MM.1S (cell line): ENCODE measurements at regions not wholly inside any gene's neighbourhood (a gene's known extent, or its start where the extent isn't known, plus 50 kb on each side); places are given as distances from the start of the nearest gene placed in this dataset.

Experiments
- DNase-seq: peaks from one replicate; pipeline ENCODE4 v3.0.0-alpha.2; 2015
- H2AFZ ChIP-seq: fragments of 300-600 bp; sonication (generic); 2 replicates; pipeline ENCODE4 v1.6.0; 2016; ENCODE audit warnings: antibody characterized with exemption, low read length
- H3F3A ChIP-seq: fragments of 300-600 bp; sonication (generic); 2 replicates; pipeline ENCODE4 v1.6.1; 2016; ENCODE audit warnings: mild to moderate bottlenecking, antibody characterized with exemption, low read length, moderate library complexity, mixed read lengths; ENCODE audit not compliant: insufficient read depth
- H3K27ac ChIP-seq: fragments of 300-600 bp; sonication (generic); 2 replicates; pipeline ENCODE4 v1.5.1; 2016; ENCODE audit warnings: mild to moderate bottlenecking, low read length
- H3K27me3 ChIP-seq: fragments of 300-600 bp; sonication (generic); replicated peaks from 2 replicates; pipeline ENCODE4 v1.6.0; 2016; ENCODE audit warnings: low read length; ENCODE audit not compliant: insufficient read depth
- H3K36me3 ChIP-seq: fragments of 300-600 bp; sonication (generic); replicated peaks from 2 replicates; pipeline ENCODE4 v1.6.1; 2016; ENCODE audit warnings: mild to moderate bottlenecking, low read length, mixed read lengths; ENCODE audit not compliant: insufficient read depth
- H3K4me1 ChIP-seq: fragments of 300-600 bp; sonication (generic); 2 replicates; pipeline ENCODE4 v1.6.1; 2016; ENCODE audit warnings: low read length, mixed read lengths
- H3K4me2 ChIP-seq: fragments of 300-600 bp; sonication (generic); 2 replicates; pipeline ENCODE4 v1.6.0; 2016; ENCODE audit warnings: low read depth, low read length
- H3K4me3 ChIP-seq: fragments of 300-600 bp; sonication (generic); 2 replicates; pipeline ENCODE4 v1.5.1; 2016; ENCODE audit warnings: low read length, mixed read lengths
- H3K79me2 ChIP-seq: fragments of 300-600 bp; sonication (generic); 2 replicates; pipeline ENCODE4 v1.6.1; 2016; ENCODE audit warnings: mixed run types, low read length, mixed read lengths
- H3K9ac ChIP-seq: fragments of 300-600 bp; sonication (generic); 2 replicates; pipeline ENCODE4 v1.6.1; 2016; ENCODE audit warnings: low read length, mixed read lengths
- H3K9me2 ChIP-seq: fragments of 300-600 bp; sonication (generic); replicated peaks from 2 replicates; pipeline ENCODE4 v1.6.1; 2016; ENCODE audit warnings: mild to moderate bottlenecking, low read length, mixed read lengths; ENCODE audit not compliant: insufficient read depth
- H3K9me3 ChIP-seq: fragments of 300-600 bp; sonication (generic); replicated peaks from 2 replicates; pipeline ENCODE4 v1.6.1; 2016; ENCODE audit warnings: mild to moderate bottlenecking, low read length, mixed read lengths; ENCODE audit not compliant: insufficient read depth
- H4K20me1 ChIP-seq: fragments of 300-600 bp; sonication (generic); 2 replicates; pipeline ENCODE4 v1.6.1; 2016; ENCODE audit warnings: mild to moderate bottlenecking, low read length, moderate library complexity, mixed read lengths; ENCODE audit not compliant: insufficient read depth
- EZH2 ChIP-seq: fragments of 300-600 bp; sonication (generic); optimal IDR thresholded peaks from 2 replicates; pipeline ENCODE3; 2017; ENCODE audit warnings: low read depth, mild to moderate bottlenecking, antibody characterized with exemption, low read length, mixed read lengths
- EZH2phosphoT487 ChIP-seq: fragments of 300-600 bp; sonication (generic); IDR thresholded peaks from 2 replicates; pipeline ENCODE4 v1.6.1; 2018; ENCODE audit warnings: antibody characterized with exemption, low read length
- TF ChIP-seq, protein P1 (sequence below): fragments of 300-600 bp; sonication (generic); IDR thresholded peaks from 2 replicates; pipeline ENCODE4 v1.5.1; 2016; ENCODE audit warnings: antibody characterized with exemption, low read length, mixed read lengths

- no peak for DNase-seq
- H3K79me2 ChIP-seq = no peaks in the 10 kb centered on the region
Observed at GRCh38 chr13:97570442-97570841, 136.5 kb downstream of the RAP2A start.

GRCh38 chr13:97573011-97573410 is 139.0 kb downstream of the RAP2A start:
- TF ChIP-seq, protein P1, sequence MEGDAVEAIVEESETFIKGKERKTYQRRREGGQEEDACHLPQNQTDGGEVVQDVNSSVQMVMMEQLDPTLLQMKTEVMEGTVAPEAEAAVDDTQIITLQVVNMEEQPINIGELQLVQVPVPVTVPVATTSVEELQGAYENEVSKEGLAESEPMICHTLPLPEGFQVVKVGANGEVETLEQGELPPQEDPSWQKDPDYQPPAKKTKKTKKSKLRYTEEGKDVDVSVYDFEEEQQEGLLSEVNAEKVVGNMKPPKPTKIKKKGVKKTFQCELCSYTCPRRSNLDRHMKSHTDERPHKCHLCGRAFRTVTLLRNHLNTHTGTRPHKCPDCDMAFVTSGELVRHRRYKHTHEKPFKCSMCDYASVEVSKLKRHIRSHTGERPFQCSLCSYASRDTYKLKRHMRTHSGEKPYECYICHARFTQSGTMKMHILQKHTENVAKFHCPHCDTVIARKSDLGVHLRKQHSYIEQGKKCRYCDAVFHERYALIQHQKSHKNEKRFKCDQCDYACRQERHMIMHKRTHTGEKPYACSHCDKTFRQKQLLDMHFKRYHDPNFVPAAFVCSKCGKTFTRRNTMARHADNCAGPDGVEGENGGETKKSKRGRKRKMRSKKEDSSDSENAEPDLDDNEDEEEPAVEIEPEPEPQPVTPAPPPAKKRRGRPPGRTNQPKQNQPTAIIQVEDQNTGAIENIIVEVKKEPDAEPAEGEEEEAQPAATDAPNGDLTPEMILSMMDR = no peak
- TF ChIP-seq EZH2 (no peak), EZH2phosphoT487 (no peak)
- Histone ChIP-seq H3K36me3 (no peaks in the 10 kb centered on the region), H4K20me1 (no peaks in the 10 kb centered on the region), H3K9me2 (no peaks in the 10 kb centered on the region), H3K79me2 (no peaks in the 10 kb centered on the region), H3K9ac (no peak overlapping the region), H3F3A (no peaks in the 10 kb centered on the region), H3K9me3 (no peaks in the 10 kb centered on the region), H3K4me2 (no peak overlapping the region), H3K27ac (no peak overlapping the region), H3K4me1 (no peaks in the 10 kb centered on the region), H3K27me3 (no peaks in the 10 kb centered on the region), H3K4me3 (no peak overlapping the region), H2AFZ (no peak overlapping the region)
- no peak for DNase-seq

More at GRCh38 chr13:97570442-97570841, 136.5 kb downstream of the RAP2A start:
- H3K27ac ChIP-seq = no peak overlapping the region
- no peaks in the 10 kb centered on the region for H3K4me1 ChIP-seq
- H3K4me3 ChIP-seq = no peak overlapping the region
- H4K20me1 ChIP-seq = no peaks in the 10 kb centered on the region
- no peak overlapping the region for H2AFZ ChIP-seq
- no peaks in the 10 kb centered on the region for H3K9me3 ChIP-seq
- no peaks in the 10 kb centered on the region for H3F3A ChIP-seq
- no peaks in the 10 kb centered on the region for H3K36me3 ChIP-seq
- H3K27me3 ChIP-seq = no peaks in the 10 kb centered on the region
- no peak overlapping the region for H3K4me2 ChIP-seq
- H3K9ac ChIP-seq = no peak overlapping the region
- H3K9me2 ChIP-seq = no peaks in the 10 kb centered on the region
- TF ChIP-seq EZH2 (no peak), EZH2phosphoT487 (no peak)
- TF ChIP-seq, protein P1 = no peak

- H3K9ac ChIP-seq = no peak overlapping the region
- DNase-seq = peak; percentile 34
- no peaks in the 10 kb centered on the region for H3K27me3 ChIP-seq
- no peaks in the 10 kb centered on the region for H3F3A ChIP-seq
- H2AFZ ChIP-seq = no peak overlapping the region
- H3K4me3 ChIP-seq = no peak overlapping the region
- H3K9me2 ChIP-seq = no peaks in the 10 kb centered on the region
- H3K36me3 ChIP-seq = no peaks in the 10 kb centered on the region
- H3K9me3 ChIP-seq = no peaks in the 10 kb centered on the region
- no peaks in the 10 kb centered on the region for H4K20me1 ChIP-seq
- TF ChIP-seq EZH2phosphoT487 = no peak
- TF ChIP-seq EZH2 = no peak
- TF ChIP-seq, protein P1 = peak; percentile 72
- no peak overlapping the region for H3K4me2 ChIP-seq
- H3K27ac ChIP-seq = no peak overlapping the region
- no peaks in the 10 kb centered on the region for H3K4me1 ChIP-seq
- no peaks in the 10 kb centered on the region for H3K79me2 ChIP-seq
Observed at GRCh38 chr13:97574926-97575325, 141.0 kb downstream of the RAP2A start.
